Fibroblast of upper back skin (primary cell): ENCODE measurements at regions not wholly inside any gene's neighbourhood (a gene's known extent, or its start where the extent isn't known, plus 50 kb on each side); places are given as distances from the start of the nearest gene placed in this dataset.
"Not testable (repeated sequence)": the region's sequence is repeated elsewhere in the genome, so short reads cannot be mapped to it uniquely, and the experiment has no call there.

ENCODE experiments used
- DNase-seq: peaks from one replicate; pipeline ENCODE4 v3.0.0-alpha.2; 2013

GRCh38 chr6:134632982-134633940 lies 315.3 kb upstream of the SGK1 start:
- peak; percentile 85 for DNase-seq

- no peak for DNase-seq
Measured at GRCh38 chr6:134632024-134632423, 314.1 kb upstream of the SGK1 start.

- DNase-seq, result no peak
Measured at GRCh38 chr6:134631398-134631924, 313.5 kb upstream of the SGK1 start.

GRCh38 chr6:134630508-134631121 lies 312.7 kb upstream of the SGK1 start:
- DNase-seq, result no peak

- no peak for DNase-seq
Measured at GRCh38 chr6:134628154-134628553, 310.2 kb upstream of the SGK1 start.

GRCh38 chr6:134627707-134628106 lies 309.8 kb upstream of the SGK1 start:
- DNase-seq, result no peak

- no peak for DNase-seq
Measured at GRCh38 chr6:134626589-134626988, 308.7 kb upstream of the SGK1 start.

GRCh38 chr6:134626086-134626485 lies 308.2 kb upstream of the SGK1 start:
- DNase-seq, result peak; percentile 38

GRCh38 chr6:134624781-134625180 lies 306.9 kb upstream of the SGK1 start:
- no peak for DNase-seq

- DNase-seq, result no peak
Measured at GRCh38 chr6:134623401-134623800, 305.5 kb upstream of the SGK1 start.

- no peak for DNase-seq
Measured at GRCh38 chr6:134622382-134623173, 304.7 kb upstream of the SGK1 start.

- no peak for DNase-seq
Measured at GRCh38 chr6:134621858-134622257, 303.9 kb upstream of the SGK1 start.

GRCh38 chr6:134619789-134620188 lies 301.9 kb upstream of the SGK1 start:
- peak; percentile 68 for DNase-seq

GRCh38 chr6:134619077-134619476 lies 301.2 kb upstream of the SGK1 start:
- no peak for DNase-seq

GRCh38 chr6:134614606-134615485 lies 296.9 kb upstream of the SGK1 start:
- peak; percentile 48 for DNase-seq

- not testable (repeated sequence) for DNase-seq
Measured at GRCh38 chr6:134612128-134612527, 294.2 kb upstream of the SGK1 start.

- no peak for DNase-seq
Measured at GRCh38 chr6:134610411-134610810, 292.5 kb upstream of the SGK1 start.

- DNase-seq, result peak; percentile 47
Measured at GRCh38 chr6:134609716-134610261, 291.9 kb upstream of the SGK1 start.

- no peak for DNase-seq
Measured at GRCh38 chr6:134607411-134607810, 289.5 kb upstream of the SGK1 start.

- DNase-seq, result no peak
Measured at GRCh38 chr6:134605034-134605433, 287.1 kb upstream of the SGK1 start.

- DNase-seq, result no peak
Measured at GRCh38 chr6:134604014-134604676, 286.2 kb upstream of the SGK1 start.
